ENCODE measurements at regions not wholly inside any gene's neighbourhood (a gene's known extent, or its start where the extent isn't known, plus 50 kb on each side); places are given as distances from the start of the nearest gene placed in this dataset.

- Histone ChIP-seq H3K9me3 (no peaks in the 10 kb centered on the region), H3K27ac (no peak overlapping the region), H3K27me3 (peaks cover 12% of the 10 kb centered on the region), H3K4me1 (ENCODE audit: control insufficient read depth in 1 of 2, insufficient read depth in 1 of 2, low read depth in 1 of 2, low read length in 1 of 2) (no peaks in the 10 kb centered on the region), H3K4me3 (ENCODE audit: low read depth in 1 of 2, low read length in 1 of 2) (no peak overlapping the region), H3K36me3 (no peaks in the 10 kb centered on the region)
- no peak for TF ChIP-seq CTCF (IDR thresholded peaks at IDR 0.05)
These were observed 164.9 kb upstream of the ZNF618 start for GRCh38 chr9:113711251-113711650.

GRCh38 chr9:113712053-113712452 lies 164.1 kb upstream of the ZNF618 start:
- no peaks in the 10 kb centered on the region for H3K36me3 ChIP-seq
- no peaks in the 10 kb centered on the region for H3K9me3 ChIP-seq
- no peak overlapping the region for H3K27ac ChIP-seq
- no peak for TF ChIP-seq CTCF (IDR thresholded peaks at IDR 0.05)
- H3K4me1 ChIP-seq (ENCODE audit: control insufficient read depth in 1 of 2, insufficient read depth in 1 of 2, low read depth in 1 of 2, low read length in 1 of 2): no peaks in the 10 kb centered on the region
- H3K27me3 ChIP-seq: peaks cover 12% of the 10 kb centered on the region
- no peak overlapping the region for H3K4me3 ChIP-seq (ENCODE audit: low read depth in 1 of 2, low read length in 1 of 2)

- no peaks in the 10 kb centered on the region for H3K9me3 ChIP-seq
- no peak overlapping the region for H3K27ac ChIP-seq
- no peaks in the 10 kb centered on the region for H3K4me1 ChIP-seq (ENCODE audit: control insufficient read depth in 1 of 2, insufficient read depth in 1 of 2, low read depth in 1 of 2, low read length in 1 of 2)
- TF ChIP-seq CTCF (IDR thresholded peaks at IDR 0.05): no peak
- H3K36me3 ChIP-seq: no peaks in the 10 kb centered on the region
- H3K4me3 ChIP-seq (ENCODE audit: low read depth in 1 of 2, low read length in 1 of 2): no peak overlapping the region
- H3K27me3 ChIP-seq: peaks cover 11% of the 10 kb centered on the region
These were observed 161.0 kb upstream of the ZNF618 start for GRCh38 chr9:113715086-113715485.

GRCh38 chr9:113719919-113720318 lies 156.2 kb upstream of the ZNF618 start:
- no peak for TF ChIP-seq CTCF (IDR thresholded peaks at IDR 0.05)
- no peaks in the 10 kb centered on the region for H3K9me3 ChIP-seq
- no peaks in the 10 kb centered on the region for H3K36me3 ChIP-seq
- peaks cover 0 to 4% of the 10 kb centered on the region in 2 experiments for H3K4me1 ChIP-seq (ENCODE audit: control insufficient read depth in 1 of 2, insufficient read depth in 1 of 2, low read depth in 1 of 2, low read length in 1 of 2)
- no peak overlapping the region for H3K27ac ChIP-seq
- no peak overlapping the region for H3K4me3 ChIP-seq (ENCODE audit: low read depth in 1 of 2, low read length in 1 of 2)
- H3K27me3 ChIP-seq: no peaks in the 10 kb centered on the region

GRCh38 chr9:113720495-113720894 lies 155.6 kb upstream of the ZNF618 start:
- no peak overlapping the region for H3K27ac ChIP-seq

More at GRCh38 chr9:113720495-113720894, 155.6 kb upstream of the ZNF618 start:
- no peaks in the 10 kb centered on the region for H3K27me3 ChIP-seq
- H3K4me3 ChIP-seq (ENCODE audit: low read depth in 1 of 2, low read length in 1 of 2): no peak overlapping the region
- peaks cover 0 to 4% of the 10 kb centered on the region in 2 experiments for H3K4me1 ChIP-seq (ENCODE audit: control insufficient read depth in 1 of 2, insufficient read depth in 1 of 2, low read depth in 1 of 2, low read length in 1 of 2)
- no peaks in the 10 kb centered on the region for H3K36me3 ChIP-seq
- no peaks in the 10 kb centered on the region for H3K9me3 ChIP-seq
- no peak for TF ChIP-seq CTCF (IDR thresholded peaks at IDR 0.05)

Data from neutrophil (primary cell).